ENCODE measurements at regions not wholly inside any gene's neighbourhood (a gene's known extent, or its start where the extent isn't known, plus 50 kb on each side); places are given as distances from the start of the nearest gene placed in this dataset.

DNA sequence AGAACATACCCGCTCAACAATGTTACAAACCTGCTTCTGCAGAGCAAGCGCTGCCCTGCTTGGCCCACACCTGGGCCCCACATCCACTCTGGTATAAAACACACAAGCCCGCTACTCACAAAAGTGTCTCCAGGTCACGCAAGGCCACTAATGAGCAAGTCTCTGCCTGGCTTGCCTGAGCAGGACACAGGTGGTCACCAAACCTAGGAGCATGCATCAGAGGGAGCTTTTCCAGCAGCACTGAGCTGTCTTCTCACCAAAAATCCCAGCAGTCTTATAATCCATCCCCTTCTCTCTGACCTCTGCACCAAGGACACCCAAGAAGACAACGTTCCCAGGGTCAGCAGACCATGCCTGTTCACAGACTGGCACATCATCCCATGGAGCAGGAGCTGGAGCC, 100.8 kb downstream of the DLL1 start:
- H3K4me1 ChIP-seq (ENCODE audit: control insufficient read depth in 1 of 2, insufficient read depth in 2 of 2, low read length in 2 of 2) = no peaks in the 10 kb centered on the region
- H3K23ac ChIP-seq (ENCODE audit: low read length) = no peak overlapping the region
- H3K4me2 ChIP-seq (ENCODE audit: low read length) = no peak overlapping the region
- no CpG with 5 or more reads among the region's 5 CpGs for WGBS (ENCODE audit: extremely low coverage, insufficient coverage, insufficient read length)
- H3K79me1 ChIP-seq (ENCODE audit: low read length) = no peaks in the 10 kb centered on the region
- no peak for DNase-seq
- H2BK120ac ChIP-seq (ENCODE audit: insufficient read depth, low read length, poor library complexity) = no peak overlapping the region
- no peak overlapping the region for H2BK12ac ChIP-seq (ENCODE audit: low read length)
- H4K8ac ChIP-seq (ENCODE audit: low read depth, low read length) = no peak overlapping the region
- H4K12ac ChIP-seq (ENCODE audit: low read depth, low read length) = no peak overlapping the region
- no peaks in the 10 kb centered on the region for H3K79me2 ChIP-seq (ENCODE audit: control insufficient read depth, insufficient read depth, low read length, poor library complexity)
- H3K36me3 ChIP-seq (ENCODE audit: control insufficient read depth in 1 of 2, insufficient read depth in 2 of 2, low read length in 2 of 2) = no peaks in the 10 kb centered on the region
- no peaks in the 10 kb centered on the region for H3K27me3 ChIP-seq (ENCODE audit: insufficient read depth, low read length)
- peak overlapping the region; percentile 33 for H3K9ac ChIP-seq (ENCODE audit: low read length)
- H3K14ac ChIP-seq (ENCODE audit: low read length) = no peak overlapping the region
- peaks cover 5% of the 10 kb centered on the region for H3K9me3 ChIP-seq (ENCODE audit: insufficient read depth, low read depth, low read length)
- H3K18ac ChIP-seq (ENCODE audit: low read length) = no peak overlapping the region
- H2BK5ac ChIP-seq (ENCODE audit: low read depth, low read length, poor library complexity) = no peak overlapping the region
- H4K91ac ChIP-seq (ENCODE audit: low read depth, low read length) = no peak overlapping the region
- H3K4me3 ChIP-seq (ENCODE audit: low read depth, low read length) = no peak overlapping the region
- H3K4ac ChIP-seq (ENCODE audit: low read depth, low read length) = no peak overlapping the region
- H3K27ac ChIP-seq (ENCODE audit: low read depth, low read length) = no peak overlapping the region
- no peak overlapping the region for H2AFZ ChIP-seq (ENCODE audit: insufficient read depth, low read length, poor library complexity)
- H2AK5ac ChIP-seq (ENCODE audit: low read length) = no peak overlapping the region

DNA sequence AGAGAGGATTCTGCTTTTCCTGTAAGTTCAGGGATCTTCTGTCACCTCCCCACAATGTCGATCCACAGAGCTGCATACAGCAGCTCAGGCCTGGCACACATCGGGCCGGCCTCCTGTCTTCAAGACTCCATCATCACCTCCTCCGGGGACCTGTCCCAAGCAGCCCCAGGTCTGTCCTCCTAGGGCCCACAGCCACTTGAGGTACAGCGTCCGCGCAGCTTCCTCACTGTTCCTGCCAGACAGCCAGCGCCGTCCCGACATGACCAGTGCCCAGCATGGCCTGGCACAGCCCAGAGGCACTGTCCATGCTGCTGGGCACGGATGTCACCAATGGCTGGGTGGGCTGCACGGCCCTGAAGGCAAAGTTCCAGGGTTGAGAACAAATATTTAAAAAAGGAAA, 101.6 kb downstream of the DLL1 start:
- H4K91ac ChIP-seq (ENCODE audit: low read depth, low read length) = no peak overlapping the region
- no peak overlapping the region for H4K8ac ChIP-seq (ENCODE audit: low read depth, low read length)
- H3K18ac ChIP-seq (ENCODE audit: low read length) = no peak overlapping the region
- H3K36me3 ChIP-seq (ENCODE audit: control insufficient read depth in 1 of 2, insufficient read depth in 2 of 2, low read length in 2 of 2) = no peaks in the 10 kb centered on the region
- no peaks in the 10 kb centered on the region for H3K27me3 ChIP-seq (ENCODE audit: insufficient read depth, low read length)
- H3K79me1 ChIP-seq (ENCODE audit: low read length) = no peaks in the 10 kb centered on the region
- H2BK12ac ChIP-seq (ENCODE audit: low read length) = no peak overlapping the region
- H3K4me2 ChIP-seq (ENCODE audit: low read length) = no peak overlapping the region
- no peak overlapping the region for H3K9ac ChIP-seq (ENCODE audit: low read length)
- no peak overlapping the region for H2AK5ac ChIP-seq (ENCODE audit: low read length)
- H3K4me3 ChIP-seq (ENCODE audit: low read depth, low read length) = peak overlapping the region; percentile 54
- no peak overlapping the region for H4K12ac ChIP-seq (ENCODE audit: low read depth, low read length)
- H3K9me3 ChIP-seq (ENCODE audit: insufficient read depth, low read depth, low read length) = peaks cover 5% of the 10 kb centered on the region
- no peak for DNase-seq
- H3K4ac ChIP-seq (ENCODE audit: low read depth, low read length) = no peak overlapping the region
- no peak overlapping the region for H3K27ac ChIP-seq (ENCODE audit: low read depth, low read length)
- no peak overlapping the region for H2BK120ac ChIP-seq (ENCODE audit: insufficient read depth, low read length, poor library complexity)
- WGBS (ENCODE audit: extremely low coverage, insufficient coverage, insufficient read length) = no CpG with 5 or more reads among the region's 12 CpGs
- H2BK5ac ChIP-seq (ENCODE audit: low read depth, low read length, poor library complexity) = no peak overlapping the region
- H3K14ac ChIP-seq (ENCODE audit: low read length) = no peak overlapping the region
- H3K23ac ChIP-seq (ENCODE audit: low read length) = no peak overlapping the region
- no peak overlapping the region for H2AFZ ChIP-seq (ENCODE audit: insufficient read depth, low read length, poor library complexity)
- H3K79me2 ChIP-seq (ENCODE audit: control insufficient read depth, insufficient read depth, low read length, poor library complexity) = no peaks in the 10 kb centered on the region
- no peaks in the 10 kb centered on the region for H3K4me1 ChIP-seq (ENCODE audit: control insufficient read depth in 1 of 2, insufficient read depth in 2 of 2, low read length in 2 of 2)

DNA sequence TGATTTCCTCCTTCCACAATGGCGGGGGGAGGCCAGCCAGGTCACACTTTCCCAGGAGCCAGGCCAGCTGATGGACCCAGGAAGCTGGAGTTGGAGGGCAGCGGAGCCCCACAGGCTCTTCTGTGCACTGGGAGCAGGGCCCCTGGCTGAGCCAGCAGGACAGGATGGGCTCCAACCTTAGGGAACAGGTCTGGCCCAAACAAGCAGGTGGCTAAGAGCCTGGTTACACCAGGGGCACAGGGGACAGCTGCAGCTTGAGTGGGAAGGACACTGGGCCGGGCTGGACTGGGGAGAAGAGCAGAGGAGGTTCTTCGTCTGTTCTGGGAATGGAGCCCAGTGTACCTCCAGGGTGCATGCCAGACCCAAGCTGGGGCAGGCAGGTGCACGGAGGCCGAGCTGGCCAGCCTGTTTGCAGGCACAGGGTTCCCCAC, 102.3 kb downstream of the DLL1 start:
- no peaks in the 10 kb centered on the region for H3K79me2 ChIP-seq (ENCODE audit: control insufficient read depth, insufficient read depth, low read length, poor library complexity)
- no peak overlapping the region for H3K4me3 ChIP-seq (ENCODE audit: low read depth, low read length)
- H3K14ac ChIP-seq (ENCODE audit: low read length) = no peak overlapping the region
- H2BK5ac ChIP-seq (ENCODE audit: low read depth, low read length, poor library complexity) = no peak overlapping the region
- WGBS (ENCODE audit: extremely low coverage, insufficient coverage, insufficient read length) = no CpG with 5 or more reads among the region's 6 CpGs
- H3K4me2 ChIP-seq (ENCODE audit: low read length) = no peak overlapping the region
- no peak overlapping the region for H3K27ac ChIP-seq (ENCODE audit: low read depth, low read length)
- H2BK12ac ChIP-seq (ENCODE audit: low read length) = no peak overlapping the region
- H4K12ac ChIP-seq (ENCODE audit: low read depth, low read length) = no peak overlapping the region
- no peak overlapping the region for H3K23ac ChIP-seq (ENCODE audit: low read length)
- H3K4me1 ChIP-seq (ENCODE audit: control insufficient read depth in 1 of 2, insufficient read depth in 2 of 2, low read length in 2 of 2) = no peaks in the 10 kb centered on the region
- H2BK120ac ChIP-seq (ENCODE audit: insufficient read depth, low read length, poor library complexity) = no peak overlapping the region
- H4K91ac ChIP-seq (ENCODE audit: low read depth, low read length) = no peak overlapping the region
- H3K9me3 ChIP-seq (ENCODE audit: insufficient read depth, low read depth, low read length) = peaks cover 7% of the 10 kb centered on the region
- no peak overlapping the region for H3K9ac ChIP-seq (ENCODE audit: low read length)
- H3K18ac ChIP-seq (ENCODE audit: low read length) = no peak overlapping the region
- H2AFZ ChIP-seq (ENCODE audit: insufficient read depth, low read length, poor library complexity) = no peak overlapping the region
- H3K36me3 ChIP-seq (ENCODE audit: control insufficient read depth in 1 of 2, insufficient read depth in 2 of 2, low read length in 2 of 2) = no peaks in the 10 kb centered on the region
- no peak overlapping the region for H2AK5ac ChIP-seq (ENCODE audit: low read length)
- no peaks in the 10 kb centered on the region for H3K79me1 ChIP-seq (ENCODE audit: low read length)
- H4K8ac ChIP-seq (ENCODE audit: low read depth, low read length) = no peak overlapping the region
- no peak overlapping the region for H3K4ac ChIP-seq (ENCODE audit: low read depth, low read length)
- H3K27me3 ChIP-seq (ENCODE audit: insufficient read depth, low read length) = no peaks in the 10 kb centered on the region
- no peak for DNase-seq

DNA sequence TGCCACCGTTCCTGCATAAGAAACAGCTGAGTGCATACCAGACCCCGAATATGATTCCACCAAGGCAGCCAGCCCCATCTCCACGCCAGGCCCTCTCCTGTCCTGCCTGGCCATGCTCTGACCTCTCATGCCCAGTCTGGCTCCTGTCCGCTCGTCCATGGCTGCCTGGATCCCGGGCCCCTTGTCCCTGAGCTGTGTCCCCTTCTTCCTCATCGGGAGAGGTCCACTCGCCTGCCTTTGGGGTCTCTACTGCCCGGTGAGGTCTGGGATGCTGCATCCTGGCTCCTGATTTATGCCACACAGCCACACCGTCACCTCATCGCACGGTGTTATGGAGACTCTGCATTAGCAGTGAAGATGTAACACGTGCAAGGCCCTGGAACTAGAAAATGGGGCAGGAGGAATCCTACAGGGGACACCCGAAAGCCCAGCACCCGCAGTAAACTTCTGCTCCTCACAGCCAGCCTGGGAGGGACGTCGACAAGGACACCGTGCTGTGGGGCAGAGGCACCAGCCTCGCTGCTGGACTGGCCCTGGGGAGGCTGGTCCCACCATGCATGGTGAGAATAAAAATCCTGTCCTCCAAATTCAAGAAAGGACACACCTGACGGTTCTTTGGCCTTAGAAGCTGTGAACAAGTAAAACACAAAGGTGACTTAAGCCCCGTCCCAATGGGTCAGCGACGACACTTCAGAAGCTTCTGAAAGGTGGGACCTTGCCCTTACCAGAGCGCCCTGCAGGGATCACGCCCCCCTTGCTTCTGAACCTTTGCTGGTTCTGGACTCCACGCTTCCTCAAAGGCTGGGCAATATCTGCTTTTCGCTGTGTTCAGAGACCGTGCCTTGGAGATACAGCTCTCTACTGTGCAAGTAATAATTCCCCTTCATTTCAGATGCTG, 103.0 kb downstream of the DLL1 start:
- no peak overlapping the region for H4K12ac ChIP-seq (ENCODE audit: low read depth, low read length)
- H3K9me3 ChIP-seq (ENCODE audit: insufficient read depth, low read depth, low read length) = peaks cover 7% of the 10 kb centered on the region
- H3K4me1 ChIP-seq (ENCODE audit: control insufficient read depth in 1 of 2, insufficient read depth in 2 of 2, low read length in 2 of 2) = no peaks in the 10 kb centered on the region
- no peak overlapping the region for H4K91ac ChIP-seq (ENCODE audit: low read depth, low read length)
- no peaks in the 10 kb centered on the region for H3K79me2 ChIP-seq (ENCODE audit: control insufficient read depth, insufficient read depth, low read length, poor library complexity)
- no peaks in the 10 kb centered on the region for H3K79me1 ChIP-seq (ENCODE audit: low read length)
- H3K9ac ChIP-seq (ENCODE audit: low read length) = no peak overlapping the region
- H2BK120ac ChIP-seq (ENCODE audit: insufficient read depth, low read length, poor library complexity) = no peak overlapping the region
- no peaks in the 10 kb centered on the region for H3K36me3 ChIP-seq (ENCODE audit: control insufficient read depth in 1 of 2, insufficient read depth in 2 of 2, low read length in 2 of 2)
- no peak overlapping the region for H3K14ac ChIP-seq (ENCODE audit: low read length)
- H3K4me2 ChIP-seq (ENCODE audit: low read length) = no peak overlapping the region
- H2AFZ ChIP-seq (ENCODE audit: insufficient read depth, low read length, poor library complexity) = no peak overlapping the region
- H3K4ac ChIP-seq (ENCODE audit: low read depth, low read length) = no peak overlapping the region
- no peak for DNase-seq
- no peak overlapping the region for H3K18ac ChIP-seq (ENCODE audit: low read length)
- no peak overlapping the region for H3K23ac ChIP-seq (ENCODE audit: low read length)
- no peaks in the 10 kb centered on the region for H3K27me3 ChIP-seq (ENCODE audit: insufficient read depth, low read length)
- no peak overlapping the region for H2BK12ac ChIP-seq (ENCODE audit: low read length)
- no peak overlapping the region for H2BK5ac ChIP-seq (ENCODE audit: low read depth, low read length, poor library complexity)
- no CpG with 5 or more reads among the region's 28 CpGs for WGBS (ENCODE audit: extremely low coverage, insufficient coverage, insufficient read length)
- no peak overlapping the region for H4K8ac ChIP-seq (ENCODE audit: low read depth, low read length)
- no peak overlapping the region for H2AK5ac ChIP-seq (ENCODE audit: low read length)
- no peak overlapping the region for H3K4me3 ChIP-seq (ENCODE audit: low read depth, low read length)
- H3K27ac ChIP-seq (ENCODE audit: low read depth, low read length) = no peak overlapping the region

Measured in trophoblast cell (in vitro differentiated cells and primary cell).